Liver (tissue), 8 donors: ENCODE measurements at regions not wholly inside any gene's neighbourhood (a gene's known extent, or its start where the extent isn't known, plus 50 kb on each side); places are given as distances from the start of the nearest gene placed in this dataset.

Source experiments
- DNase-seq: peaks from one replicate; pipeline ENCODE4 v3.0.0-alpha.2; 2017; ENCODE audit warnings: low spot score
- H3K27ac ChIP-seq, 2 donors: one replicate each; pipeline ENCODE4 v1.7.0; 2013; ENCODE audit warnings: inconsistent platforms in 2 of 2, low read length in 2 of 2, control low read depth in 1 of 2, low read depth in 1 of 2, mild to moderate bottlenecking in 1 of 2
- H3K27me3 ChIP-seq, 4 donors: one replicate each; pipeline versions ENCODE4 v1.6.1 to v1.7.0; 2013; ENCODE audit warnings: low read length in 3 of 4, inconsistent platforms in 1 of 4, mild to moderate bottlenecking in 1 of 4, moderate library complexity in 1 of 4; ENCODE audit not compliant: control insufficient read depth in 4 of 4, insufficient read depth in 4 of 4
- H3K36me3 ChIP-seq, 4 donors: one replicate each; pipeline versions ENCODE4 v1.6.1 to v1.7.0; 2013; ENCODE audit warnings: low read length in 3 of 4, mild to moderate bottlenecking in 3 of 4, low read depth in 1 of 4, moderate library complexity in 1 of 4; ENCODE audit not compliant: control insufficient read depth in 4 of 4, insufficient read depth in 3 of 4
- H3K4me1 ChIP-seq, 4 donors: one replicate each; pipeline versions ENCODE4 v1.6.1 to v1.7.0; 2013; ENCODE audit warnings: low read length in 3 of 4, mild to moderate bottlenecking in 3 of 4, moderate library complexity in 1 of 4; ENCODE audit not compliant: control insufficient read depth in 4 of 4, insufficient read depth in 4 of 4
- H3K4me3 ChIP-seq, 3 donors: one replicate each; pipeline versions ENCODE4 v1.6.1 to v1.7.0; 2013; ENCODE audit warnings: low read length in 3 of 3, control low read depth in 1 of 3, low read depth in 1 of 3, mild to moderate bottlenecking in 1 of 3
- H3K9ac ChIP-seq, 2 donors: one replicate each; pipeline ENCODE4 v1.7.0; 2013; ENCODE audit warnings: low read length in 2 of 2, mild to moderate bottlenecking in 2 of 2, moderate library complexity in 2 of 2, control low read depth in 1 of 2, low read depth in 1 of 2
- H3K9me3 ChIP-seq, 4 donors: one replicate each; pipeline versions ENCODE4 v1.6.1 to v1.7.0; 2013; ENCODE audit warnings: low read length in 3 of 4; ENCODE audit not compliant: control insufficient read depth in 4 of 4
- ATF3 ChIP-seq: IDR thresholded peaks from 2 replicates; pipeline ENCODE4 v1.6.1; 2016; ENCODE audit warnings: antibody characterized with exemption
- CTCF ChIP-seq: fragments of 150-350 bp; IDR thresholded peaks from 2 replicates; pipeline ENCODE4 v1.5.1; 2017; ENCODE audit warnings: improper control_type of control experiment, low read depth, low read length; ENCODE audit not compliant: missing input control
- EGR1 ChIP-seq, 2 donors: IDR thresholded peaks; 2 replicates each; pipeline ENCODE4 v1.6.1; 2016 to 2018; ENCODE audit warnings: antibody characterized with exemption in 2 of 2, low read depth in 2 of 2
- FOXA1 ChIP-seq: IDR thresholded peaks from 2 replicates; pipeline ENCODE4 v1.6.1; 2016; ENCODE audit warnings: antibody characterized with exemption
- GABPA ChIP-seq, 2 donors: IDR thresholded peaks in 1 of 2; conservative IDR thresholded peaks in 1 of 2; 2 replicates each; pipeline ENCODE4 v1.6.1; 2016; ENCODE audit warnings: antibody characterized with exemption in 2 of 2, mild to moderate bottlenecking in 1 of 2, moderate library complexity in 1 of 2
- HNF4A ChIP-seq, 2 donors: conservative IDR thresholded peaks; 2 replicates each; pipeline ENCODE4 v1.6.1; 2016; ENCODE audit warnings: antibody characterized with exemption in 2 of 2, mild to moderate bottlenecking in 2 of 2
- HNF4G ChIP-seq: IDR thresholded peaks from 2 replicates; pipeline ENCODE4 v1.6.1; 2016; ENCODE audit warnings: antibody characterized with exemption
- JUND ChIP-seq, 2 donors: IDR thresholded peaks; 2 replicates each; pipeline ENCODE4 v1.6.1; 2016; ENCODE audit warnings: antibody characterized with exemption in 2 of 2
- MAX ChIP-seq: IDR thresholded peaks from 2 replicates; pipeline ENCODE4 v1.6.1; 2016; ENCODE audit warnings: antibody characterized with exemption
- NR2F2 ChIP-seq: IDR thresholded peaks from 2 replicates; pipeline ENCODE4 v1.6.1; 2016; ENCODE audit warnings: antibody characterized with exemption
- RAD21 ChIP-seq, 2 donors: IDR thresholded peaks; 2 replicates each; pipeline ENCODE4 v1.6.1; 2016; ENCODE audit warnings: antibody characterized with exemption in 2 of 2, mild to moderate bottlenecking in 2 of 2
- REST ChIP-seq: IDR thresholded peaks from 2 replicates; pipeline ENCODE4 v1.6.1; 2016; ENCODE audit warnings: antibody characterized with exemption, mild to moderate bottlenecking
- RXRA ChIP-seq, 2 donors: IDR thresholded peaks; 2 replicates each; pipeline ENCODE4 v1.6.1; 2017 to 2018; ENCODE audit warnings: antibody characterized with exemption in 2 of 2, mild to moderate bottlenecking in 1 of 2
- SP1 ChIP-seq: IDR thresholded peaks from 2 replicates; pipeline ENCODE4 v1.6.1; 2018; ENCODE audit warnings: antibody characterized with exemption, mild to moderate bottlenecking
- TAF1 ChIP-seq: conservative IDR thresholded peaks from 2 replicates; pipeline ENCODE4 v1.6.1; 2016; ENCODE audit warnings: antibody characterized with exemption, mild to moderate bottlenecking
- YY1 ChIP-seq: IDR thresholded peaks from 2 replicates; pipeline ENCODE4 v1.6.1; 2016; ENCODE audit warnings: antibody characterized with exemption, mild to moderate bottlenecking
- ZBTB33 ChIP-seq: IDR thresholded peaks from 2 replicates; pipeline ENCODE4 v1.6.1; 2016; ENCODE audit warnings: antibody characterized with exemption
- WGBS: extraction: QIAGEN DNeasy Blood & Tissue Kit; methylation state at CpG from one replicate; pipeline ENCODE4 v1.1.7; 2013; 5-methylcytosine and 5-hydroxymethylcytosine counted together
- donor health status: healthy.
- donor health status: healthy.
- donor health status: healthy.
- donor health status: healthy.
- donor health status: healthy.

GRCh38 chr22:47602732-47603131 is 840.3 kb downstream of the TBC1D22A start:
- WGBS = 90% methylated on average over 3 of the region's 3 CpGs
- Histone ChIP-seq H3K4me3 (no peak overlapping the region), H3K9ac (no peak overlapping the region), H3K27me3 (peaks cover 0 to 5% (median 0%) of the 10 kb centered on the region in 4 donors), H3K27ac (no peak overlapping the region), H3K4me1 (no peaks in the 10 kb centered on the region), H3K9me3 (no peaks in the 10 kb centered on the region), H3K36me3 (no peaks in the 10 kb centered on the region)
- no peak for DNase-seq
- TF ChIP-seq GABPA (IDR thresholded peaks at IDR 0.05 in 1 of 2, conservative IDR thresholded peaks at IDR 0.05 in 1 of 2) (no peak), HNF4G (no peak), RAD21 (IDR thresholded peaks at IDR 0.05) (no peak), RXRA (IDR thresholded peaks at IDR 0.05) (no peak), FOXA1 (no peak), ATF3 (no peak), CTCF (no peak), NR2F2 (no peak), ZBTB33 (no peak)

- 71% methylated on average over 10 of the region's 10 CpGs for WGBS
- H3K4me1 ChIP-seq = no peaks in the 10 kb centered on the region
- no peak for DNase-seq
- no peak overlapping the region for H3K9ac ChIP-seq
- H3K27me3 ChIP-seq = peaks cover 0 to 3% (median 0%) of the 10 kb centered on the region in 4 donors
- TF ChIP-seq REST (no peak), GABPA (IDR thresholded peaks at IDR 0.05 in 1 of 2, conservative IDR thresholded peaks at IDR 0.05 in 1 of 2) (no peak), TAF1 (no peak), CTCF (no peak), HNF4A (conservative IDR thresholded peaks at IDR 0.05) (no peak), ZBTB33 (no peak), NR2F2 (no peak), MAX (no peak), HNF4G (no peak), JUND (IDR thresholded peaks at IDR 0.05) (no peak), YY1 (no peak), EGR1 (IDR thresholded peaks at IDR 0.05; ENCODE audit: low read depth in 2 of 2) (no peak), SP1 (no peak), RXRA (IDR thresholded peaks at IDR 0.05) (no peak)
- H3K27ac ChIP-seq = no peak overlapping the region
- no peaks in the 10 kb centered on the region for H3K9me3 ChIP-seq
- H3K36me3 ChIP-seq = no peaks in the 10 kb centered on the region
- H3K4me3 ChIP-seq = no peak overlapping the region
Observed at GRCh38 chr22:47601666-47602065, 839.2 kb downstream of the TBC1D22A start.
